OCI-LY7 (cell line): ENCODE measurements at regions not wholly inside any gene's neighbourhood (a gene's known extent, or its start where the extent isn't known, plus 50 kb on each side); places are given as distances from the start of the nearest gene placed in this dataset.

Experiments used
- BruUV-seq: library from RNA; stranded (reverse); fragments of 400-500 nt; replicated peaks from 2 replicates; lab custom pipeline; 2021; lab: Mats Ljungman, UMichigan
- CTCF ChIA-PET: fragments of 300-600 bp; sonication (Branson Sonifier 250); formaldehyde crosslinking; loops from one replicate; lab custom pipeline; 2022; ENCODE audit warnings: antibody characterized with exemption; ENCODE audit not compliant: unreplicated experiment; lab: Charles Lee
- POLR2A ChIA-PET: fragments of 300-600 bp; sonication (Branson Sonifier 250); formaldehyde crosslinking; loops from one replicate; lab custom pipeline; 2022; ENCODE audit warnings: antibody characterized with exemption; lab: Charles Lee
- DNase-seq: peaks from one replicate; pipeline ENCODE4 v3.0.0-alpha.2; 2015; ENCODE audit warnings: low spot score
- H2AFZ ChIP-seq: fragments of 200-600 bp; sonication (generic), shearing (Covaris generic); 2 replicates; pipeline ENCODE4 v1.6.1; 2014; ENCODE audit warnings: mild to moderate bottlenecking, antibody characterized with exemption, low read length, moderate library complexity
- H3K27ac ChIP-seq: fragments of 200-600 bp; sonication (generic); 2 replicates; pipeline ENCODE4 v1.5.1; 2014; ENCODE audit warnings: mixed run types, low read depth, mild to moderate bottlenecking, moderate library complexity, low read length, inconsistent platforms; ENCODE audit not compliant: poor library complexity, severe bottlenecking
- H3K36me3 ChIP-seq: fragments of 200-600 bp; sonication (generic); 2 replicates; pipeline ENCODE4 v1.6.1; 2014; ENCODE audit warnings: mild to moderate bottlenecking, antibody characterized with exemption, low read length, moderate library complexity, mixed read lengths; ENCODE audit not compliant: insufficient read depth
- H3K4me1 ChIP-seq: fragments of 200-600 bp; sonication (generic); 2 replicates; pipeline ENCODE4 v1.5.1; 2014; ENCODE audit warnings: mild to moderate bottlenecking, low read length; ENCODE audit not compliant: insufficient read depth, poor library complexity, severe bottlenecking
- H3K4me2 ChIP-seq: fragments of 200-600 bp; sonication (generic); 2 replicates; pipeline ENCODE4 v1.6.1; 2014; ENCODE audit warnings: mild to moderate bottlenecking, low read length
- H3K4me3 ChIP-seq: fragments of 200-600 bp; sonication (generic); 2 replicates; pipeline ENCODE4 v1.5.1; 2014; ENCODE audit warnings: mild to moderate bottlenecking, low read depth, low read length; ENCODE audit not compliant: poor library complexity, severe bottlenecking
- H3K79me2 ChIP-seq: fragments of 200-600 bp; sonication (generic); 2 replicates; pipeline ENCODE4 v1.6.1; 2016; ENCODE audit warnings: low read depth, mild to moderate bottlenecking, low read length, moderate library complexity, mixed read lengths; ENCODE audit not compliant: insufficient read depth
- H3K9me2 ChIP-seq: fragments of 200-600 bp; sonication (generic); 2 replicates; pipeline ENCODE4 v1.6.1; 2016; ENCODE audit warnings: mild to moderate bottlenecking, low read length, mixed read lengths; ENCODE audit not compliant: insufficient read depth
- H3K9me3 ChIP-seq: fragments of 200-600 bp; sonication (generic); 2 replicates; pipeline ENCODE4 v1.6.1; 2014; ENCODE audit warnings: mild to moderate bottlenecking, mixed run types, low read length, mixed read lengths
- H4K20me1 ChIP-seq: fragments of 200-600 bp; sonication (generic); 2 replicates; pipeline ENCODE4 v1.6.1; 2014; ENCODE audit warnings: mild to moderate bottlenecking, antibody characterized with exemption, low read length, moderate library complexity, mixed read lengths; ENCODE audit not compliant: insufficient read depth
- EZH2phosphoT487 ChIP-seq: fragments of 200-600 bp; sonication (generic); IDR thresholded peaks from 2 replicates; pipeline ENCODE4 v1.6.1; 2018; ENCODE audit warnings: low read depth, borderline replicate concordance, mild to moderate bottlenecking, mixed run types, antibody characterized with exemption, low read length, moderate library complexity, mixed read lengths
- intact Hi-C: fragments of 100-400 bp; cut with micrococcal nuclease; formaldehyde crosslinking; loops from one replicate; pipeline ENCODE4 v1.10.0; 2022; ENCODE audit not compliant: unreplicated experiment
- TF ChIP-seq, protein P1 (sequence below): fragments of 200-600 bp; sonication (generic); conservative IDR thresholded peaks from 2 replicates; pipeline ENCODE4 v1.5.1; 2014; ENCODE audit warnings: mild to moderate bottlenecking, antibody characterized with exemption, low read length, moderate library complexity, mixed read lengths

DNA sequence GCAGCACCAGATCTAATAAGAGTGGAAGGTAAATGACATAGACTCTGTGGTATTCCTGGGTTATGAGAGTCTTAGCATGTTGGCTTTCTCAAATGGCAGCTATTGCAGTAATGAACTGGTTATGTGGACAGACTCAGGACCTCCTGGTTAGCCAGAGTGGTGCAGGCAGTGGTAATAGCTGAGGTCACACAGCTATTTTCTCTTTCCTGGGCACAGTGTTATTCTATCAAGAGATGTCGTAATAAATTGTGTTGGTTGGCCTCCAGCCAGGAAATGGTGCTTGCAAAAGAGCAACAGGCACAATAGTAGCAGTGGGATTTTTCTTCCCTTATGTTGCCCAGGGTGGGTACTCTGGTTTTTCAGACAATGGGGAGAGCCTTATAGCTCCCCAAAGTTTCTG lies 279.2 kb upstream of the FGF16 start:
- Histone ChIP-seq H2AFZ (no peak overlapping the region), H3K4me2 (no peak overlapping the region), H3K79me2 (no peaks in the 10 kb centered on the region), H3K4me1 (no peaks in the 10 kb centered on the region), H3K9me3 (no peaks in the 10 kb centered on the region), H3K36me3 (no peaks in the 10 kb centered on the region), H3K4me3 (no peak overlapping the region), H3K9me2 (no peaks in the 10 kb centered on the region), H4K20me1 (no peaks in the 10 kb centered on the region), H3K27ac (no peak overlapping the region)
- ChIA-PET POLR2A (no interaction called here), CTCF (no interaction called here)
- no peak for TF ChIP-seq EZH2phosphoT487
- TF ChIP-seq, protein P1, sequence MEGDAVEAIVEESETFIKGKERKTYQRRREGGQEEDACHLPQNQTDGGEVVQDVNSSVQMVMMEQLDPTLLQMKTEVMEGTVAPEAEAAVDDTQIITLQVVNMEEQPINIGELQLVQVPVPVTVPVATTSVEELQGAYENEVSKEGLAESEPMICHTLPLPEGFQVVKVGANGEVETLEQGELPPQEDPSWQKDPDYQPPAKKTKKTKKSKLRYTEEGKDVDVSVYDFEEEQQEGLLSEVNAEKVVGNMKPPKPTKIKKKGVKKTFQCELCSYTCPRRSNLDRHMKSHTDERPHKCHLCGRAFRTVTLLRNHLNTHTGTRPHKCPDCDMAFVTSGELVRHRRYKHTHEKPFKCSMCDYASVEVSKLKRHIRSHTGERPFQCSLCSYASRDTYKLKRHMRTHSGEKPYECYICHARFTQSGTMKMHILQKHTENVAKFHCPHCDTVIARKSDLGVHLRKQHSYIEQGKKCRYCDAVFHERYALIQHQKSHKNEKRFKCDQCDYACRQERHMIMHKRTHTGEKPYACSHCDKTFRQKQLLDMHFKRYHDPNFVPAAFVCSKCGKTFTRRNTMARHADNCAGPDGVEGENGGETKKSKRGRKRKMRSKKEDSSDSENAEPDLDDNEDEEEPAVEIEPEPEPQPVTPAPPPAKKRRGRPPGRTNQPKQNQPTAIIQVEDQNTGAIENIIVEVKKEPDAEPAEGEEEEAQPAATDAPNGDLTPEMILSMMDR, result no peak
- no peak for DNase-seq
- no TSS peak for BruUV-seq
- intact Hi-C loops, result no loop called here

DNA sequence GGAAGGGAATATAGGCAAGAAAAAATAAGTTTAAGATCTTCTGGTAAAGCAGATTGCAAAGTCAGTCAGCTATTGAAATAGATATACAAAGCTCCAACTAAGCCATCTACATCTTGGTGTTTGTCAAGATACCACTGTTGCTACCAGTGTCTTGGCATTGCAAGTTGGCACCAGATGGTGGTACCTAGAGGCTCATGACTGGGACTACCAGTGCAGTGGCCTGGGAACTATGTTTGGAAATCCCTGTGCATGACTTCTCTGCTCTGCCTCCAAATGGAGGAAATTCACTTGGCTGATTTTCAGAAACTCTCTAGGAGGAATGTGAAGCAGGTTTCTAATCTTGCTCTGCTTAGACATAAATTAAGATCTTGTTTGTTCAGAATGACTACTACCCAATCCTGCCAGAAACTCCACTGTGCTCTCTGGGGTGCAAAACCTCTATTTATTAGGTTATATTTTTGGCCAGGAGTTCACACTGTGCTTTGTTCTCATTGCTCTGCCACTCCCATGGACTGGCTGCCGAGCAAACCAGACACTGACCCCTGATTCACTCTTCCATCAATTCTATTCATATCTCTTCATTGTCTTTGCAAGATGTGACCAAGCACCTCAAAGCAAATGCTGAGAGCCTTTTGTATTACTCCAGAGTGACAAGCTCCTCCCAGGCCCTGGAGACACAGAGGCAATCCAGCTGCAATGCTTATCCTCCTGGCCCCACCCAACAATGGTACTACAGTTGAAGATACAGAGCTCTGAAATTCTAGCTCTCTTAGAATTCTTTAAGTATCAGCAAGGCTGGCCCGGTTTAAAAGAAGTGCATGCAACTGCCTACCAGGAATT lies 272.3 kb upstream of the FGF16 start:
- BruUV-seq, result no TSS peak
- no peak overlapping the region for H3K4me2 ChIP-seq
- no peak overlapping the region for H3K27ac ChIP-seq
- no peak overlapping the region for H2AFZ ChIP-seq
- intact Hi-C loops, result no loop called here
- ChIA-PET POLR2A (no interaction called here), CTCF (interaction anchor here (1.2 kb wide), 1 partner anchor 14 kb away, joined by 3 read pairs; no protein-coding TSS in a partner anchor)
- no peaks in the 10 kb centered on the region for H3K9me3 ChIP-seq
- no peak for TF ChIP-seq EZH2phosphoT487
- H3K79me2 ChIP-seq, result no peaks in the 10 kb centered on the region
- H3K9me2 ChIP-seq, result no peaks in the 10 kb centered on the region
- no peak overlapping the region for H3K4me3 ChIP-seq
- no peaks in the 10 kb centered on the region for H4K20me1 ChIP-seq
- H3K4me1 ChIP-seq, result no peaks in the 10 kb centered on the region
- no peaks in the 10 kb centered on the region for H3K36me3 ChIP-seq
- DNase-seq, result no peak

DNA sequence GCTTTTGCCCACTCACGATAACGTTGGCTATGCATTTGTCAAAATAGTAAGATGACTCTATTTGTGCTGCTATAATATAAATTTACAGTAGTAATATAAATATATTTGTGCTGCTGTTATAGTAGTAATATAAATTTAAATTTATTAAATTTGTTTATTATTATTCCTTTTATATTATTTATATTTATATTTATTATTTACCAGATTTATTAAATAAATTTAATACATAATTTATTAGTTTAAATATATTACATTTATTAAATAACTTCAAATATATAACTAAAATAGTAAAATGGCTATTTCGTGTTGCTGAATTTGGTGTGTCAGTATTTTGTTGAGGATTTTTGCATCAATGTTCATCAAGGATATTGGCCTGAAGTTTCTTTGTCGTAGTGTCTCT lies 246.5 kb upstream of the FGF16 start:
- BruUV-seq, result no TSS peak
- H3K27ac ChIP-seq, result no peak overlapping the region
- CTCF ChIA-PET, result no interaction called here
- no peak overlapping the region for H2AFZ ChIP-seq
- POLR2A ChIA-PET, result no interaction called here
- H3K9me3 ChIP-seq, result no peaks in the 10 kb centered on the region
- TF ChIP-seq EZH2phosphoT487, result no peak
- TF ChIP-seq, protein P1, result no peak
- intact Hi-C loops, result no loop called here
- H3K4me1 ChIP-seq, result no peaks in the 10 kb centered on the region
- H3K4me3 ChIP-seq, result no peak overlapping the region
- H3K9me2 ChIP-seq, result no peaks in the 10 kb centered on the region
- no peak overlapping the region for H3K4me2 ChIP-seq
- no peak for DNase-seq
- H4K20me1 ChIP-seq, result no peaks in the 10 kb centered on the region
- no peaks in the 10 kb centered on the region for H3K79me2 ChIP-seq
- H3K36me3 ChIP-seq, result no peaks in the 10 kb centered on the region
